GM19372 (cell line): ENCODE measurements at regions not wholly inside any gene's neighbourhood (a gene's known extent, or its start where the extent isn't known, plus 50 kb on each side); places are given as distances from the start of the nearest gene placed in this dataset.
"Not testable (repeated sequence)": the region's sequence is repeated elsewhere in the genome, so short reads cannot be mapped to it uniquely, and the experiment has no call there.

Experiments used
- ATAC-seq: cut with Tn5 transposase; IDR thresholded peaks from one replicate; pipeline ENCODE4 v1.9.1; 2021; ENCODE audit warnings: mild to moderate bottlenecking, low read depth, moderate library complexity; ENCODE audit not compliant: unreplicated experiment

DNA sequence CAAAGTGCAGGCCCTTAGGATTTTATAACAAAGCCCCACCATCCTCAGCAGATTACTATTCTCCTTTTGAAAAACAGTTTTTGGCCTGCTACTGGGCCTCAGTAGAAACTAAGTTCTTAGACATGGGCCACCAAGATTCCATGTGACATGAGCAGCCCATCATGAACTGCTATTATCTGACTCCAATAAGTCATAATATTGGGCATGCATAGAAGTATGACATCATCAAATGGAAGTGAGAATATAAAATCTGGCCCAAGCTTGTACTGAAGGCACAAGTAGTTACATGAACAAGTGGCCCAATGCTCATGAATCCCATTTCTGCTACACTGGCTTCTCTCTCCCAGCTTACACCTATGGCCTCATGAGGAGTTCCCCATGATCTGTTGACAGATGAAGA lies 404.8 kb downstream of the EPHA5 start:
- ATAC-seq: no peak

DNA sequence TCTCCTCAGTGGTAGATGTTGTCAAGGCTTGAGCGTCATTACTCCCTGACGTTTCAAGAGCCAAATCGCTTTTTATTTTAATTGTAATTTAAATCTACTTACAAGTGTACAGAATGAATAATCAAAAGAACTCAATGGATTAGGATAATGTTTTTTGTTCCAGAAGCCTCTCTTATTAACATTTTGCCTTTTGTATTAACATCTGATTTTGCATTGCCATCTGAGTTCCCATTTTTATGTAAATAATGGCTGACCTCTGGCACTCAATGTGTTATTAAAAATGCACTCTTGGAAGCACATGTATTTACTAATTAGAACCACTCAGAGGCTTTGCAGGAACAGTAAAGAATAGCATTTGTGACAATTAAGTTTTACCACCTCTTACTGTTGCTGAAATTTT lies 411.0 kb downstream of the EPHA5 start:
- ATAC-seq: no peak

DNA sequence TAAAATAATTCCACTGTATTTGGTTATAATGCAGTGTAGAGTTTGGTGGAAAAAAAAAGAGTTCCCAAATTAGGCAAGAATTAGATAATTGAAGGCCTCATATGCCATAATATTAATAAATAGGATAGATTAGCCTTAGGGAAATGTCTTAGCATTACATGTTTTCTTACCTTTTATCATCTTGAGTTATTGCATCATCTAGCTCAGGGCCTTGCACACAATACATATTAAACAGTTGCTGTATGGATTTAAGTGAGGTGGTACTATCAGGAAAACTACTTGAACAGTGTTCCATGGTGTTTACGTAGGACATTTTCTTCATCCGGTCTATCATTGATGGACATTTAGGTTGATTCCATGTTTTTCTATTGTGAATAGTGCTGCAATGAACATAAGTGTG lies 419.4 kb downstream of the EPHA5 start:
- no peak for ATAC-seq

DNA sequence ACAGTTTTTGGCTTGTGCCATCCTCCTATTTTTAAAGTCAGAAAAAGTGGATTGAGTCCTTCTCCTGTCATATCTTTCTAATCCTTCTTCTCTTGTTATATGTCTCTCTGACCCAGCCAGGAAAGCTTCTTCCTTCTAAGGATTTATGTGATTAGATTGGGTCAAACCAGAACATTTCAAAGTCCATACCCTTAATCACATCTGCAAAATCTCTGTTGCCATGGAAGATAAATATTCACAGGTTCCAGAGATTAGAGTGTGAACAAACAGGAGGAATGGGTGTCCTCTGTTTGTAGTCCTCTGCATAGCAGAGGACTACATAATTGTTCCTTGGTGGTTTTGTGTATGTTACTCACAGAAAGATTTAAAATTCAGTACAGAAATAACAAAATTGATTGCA lies 421.2 kb downstream of the EPHA5 start:
- no peak for ATAC-seq

DNA sequence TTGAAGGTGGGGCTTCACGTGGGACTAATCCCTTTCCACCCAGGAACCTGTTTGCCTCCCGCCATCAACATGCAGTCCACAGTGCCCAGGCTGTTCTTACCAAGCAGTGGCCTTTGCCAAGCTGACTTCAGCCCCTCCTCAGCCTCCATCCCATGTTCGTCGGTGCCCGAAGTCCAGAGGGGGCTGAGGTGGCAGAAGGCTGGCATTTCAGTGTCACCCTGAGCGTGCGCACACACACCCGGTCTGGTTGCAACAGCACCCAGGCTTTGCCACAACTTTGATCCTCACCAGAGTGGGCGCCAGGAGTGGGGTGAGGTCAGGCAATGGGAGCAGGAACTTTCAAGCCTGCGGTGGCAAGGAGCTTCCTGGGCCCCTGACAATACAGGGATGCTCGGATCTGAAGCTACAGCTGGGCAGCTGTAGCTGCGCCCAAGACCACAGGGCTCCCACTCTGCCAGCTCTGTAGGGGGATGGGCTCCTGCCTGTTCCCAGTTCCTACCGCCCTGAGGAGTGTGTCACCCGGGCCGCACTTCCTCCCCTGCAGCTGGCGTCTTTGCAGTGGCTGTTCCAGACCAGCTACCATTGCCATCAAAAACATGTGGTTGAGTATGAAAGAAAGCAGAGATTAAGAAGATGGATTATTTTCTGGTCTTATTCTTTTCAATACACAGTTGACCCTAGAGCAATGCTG lies 428.0 kb downstream of the EPHA5 start:
- no peak for ATAC-seq

DNA sequence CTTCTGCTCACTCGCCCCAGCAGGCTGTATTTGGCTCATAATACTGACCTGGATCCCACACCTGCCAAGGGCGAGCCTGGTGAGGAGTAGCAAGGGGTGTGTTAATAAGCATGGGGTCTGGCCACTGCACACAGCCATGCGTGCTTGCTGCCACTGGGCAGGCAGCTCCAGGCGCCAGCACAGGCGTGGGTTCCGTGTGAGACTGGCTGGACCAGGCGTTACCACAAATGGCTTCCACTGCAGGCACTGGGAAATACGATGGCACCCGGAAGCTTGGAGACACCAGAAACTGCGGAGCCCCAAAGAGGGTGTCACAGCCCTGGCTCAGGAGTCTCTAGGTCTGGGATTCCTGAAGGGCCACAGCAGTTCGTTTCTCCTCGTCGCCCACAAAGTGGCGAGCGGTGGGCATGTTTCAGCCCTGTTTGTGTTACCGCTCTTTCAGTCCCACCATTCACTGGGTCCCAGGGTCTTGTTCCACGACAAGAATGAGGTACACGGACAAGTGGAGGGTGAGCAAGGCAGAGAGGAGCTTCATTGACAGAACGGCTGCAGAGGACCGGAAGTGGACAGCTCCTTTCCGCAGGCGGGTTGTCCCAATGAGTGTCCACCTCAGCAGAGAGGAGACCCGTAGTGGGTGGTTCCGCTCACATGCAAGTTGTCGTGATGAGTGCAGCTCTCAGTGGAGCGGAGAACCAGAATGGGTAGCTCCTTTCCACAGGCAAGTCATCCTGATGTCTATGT lies 428.9 kb downstream of the EPHA5 start:
- ATAC-seq: no peak

DNA sequence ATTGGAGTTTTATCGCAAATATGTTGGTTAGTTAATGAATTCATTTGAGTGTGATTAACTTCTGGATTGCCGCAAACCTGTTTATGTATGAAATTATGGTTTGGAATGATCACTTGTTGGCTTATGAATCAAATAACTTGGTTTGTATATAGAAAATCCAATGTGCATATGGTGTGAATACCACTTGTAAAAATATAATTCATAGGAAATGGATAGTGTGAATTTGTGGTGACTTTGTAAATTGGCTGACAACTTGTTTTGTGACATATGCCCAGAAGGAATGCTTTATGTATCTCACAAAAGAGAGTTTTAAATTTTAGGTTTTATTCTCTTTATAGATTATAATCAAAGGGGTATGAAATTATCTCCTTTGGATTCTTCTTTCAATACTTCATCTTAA lies 436.2 kb downstream of the EPHA5 start:
- no peak for ATAC-seq

DNA sequence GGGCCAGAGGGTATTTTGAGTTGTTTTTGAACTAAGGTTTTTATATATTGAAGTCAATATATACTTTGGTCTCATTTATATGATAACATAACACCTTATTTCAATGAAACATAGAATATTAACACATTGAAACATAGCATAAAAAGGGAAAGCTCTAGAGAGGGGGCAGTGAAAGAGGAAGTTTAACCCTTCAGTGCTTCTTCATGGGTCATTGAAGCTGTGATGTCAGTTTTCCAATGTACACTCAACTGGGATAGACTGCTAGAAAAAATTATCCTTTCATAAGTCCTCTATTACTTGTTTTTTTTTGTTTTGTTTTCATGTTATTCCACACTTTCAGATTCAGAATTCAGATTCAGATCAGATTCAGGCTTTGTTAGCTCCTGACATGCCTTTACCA lies 442.7 kb downstream of the EPHA5 start:
- no peak for ATAC-seq

DNA sequence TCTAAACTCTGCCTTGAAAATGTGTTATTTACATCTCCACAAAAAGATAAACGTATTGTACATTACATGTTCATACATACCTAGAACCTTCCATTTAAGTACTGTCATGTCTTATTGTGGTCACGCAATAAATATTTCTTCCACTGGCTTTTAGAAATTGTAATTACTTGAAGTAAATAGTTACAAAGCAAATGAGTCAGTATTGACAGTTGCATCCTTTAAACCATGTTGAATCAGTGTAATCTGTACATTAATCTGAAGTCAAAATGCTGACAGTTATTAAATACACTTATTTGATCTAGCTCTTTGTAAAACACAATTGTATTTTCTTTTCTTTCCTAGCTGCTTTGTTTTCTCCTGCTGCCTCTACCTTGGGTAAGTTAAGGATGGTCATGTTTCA lies 446.7 kb downstream of the EPHA5 start:
- ATAC-seq: no peak

DNA sequence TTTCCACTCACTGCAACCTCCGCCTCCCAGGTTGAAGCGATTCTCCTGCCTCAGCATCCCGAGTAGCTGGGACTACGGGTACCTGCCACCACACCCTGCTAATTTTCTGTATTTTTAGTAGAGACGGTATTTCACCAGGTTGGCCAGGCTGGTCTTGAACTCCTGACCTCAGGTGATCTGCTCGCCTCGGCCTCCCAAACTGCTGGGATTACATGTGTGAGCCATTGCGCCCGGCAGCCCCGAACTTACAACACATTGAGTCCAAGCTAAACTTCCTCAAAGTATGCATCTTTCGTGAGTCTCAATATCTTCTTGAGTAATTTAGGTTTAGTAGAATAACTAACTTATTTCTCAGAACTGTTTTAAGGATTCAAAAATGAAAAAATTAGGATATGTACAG lies 447.2 kb downstream of the EPHA5 start:
- not testable (repeated sequence) for ATAC-seq

DNA sequence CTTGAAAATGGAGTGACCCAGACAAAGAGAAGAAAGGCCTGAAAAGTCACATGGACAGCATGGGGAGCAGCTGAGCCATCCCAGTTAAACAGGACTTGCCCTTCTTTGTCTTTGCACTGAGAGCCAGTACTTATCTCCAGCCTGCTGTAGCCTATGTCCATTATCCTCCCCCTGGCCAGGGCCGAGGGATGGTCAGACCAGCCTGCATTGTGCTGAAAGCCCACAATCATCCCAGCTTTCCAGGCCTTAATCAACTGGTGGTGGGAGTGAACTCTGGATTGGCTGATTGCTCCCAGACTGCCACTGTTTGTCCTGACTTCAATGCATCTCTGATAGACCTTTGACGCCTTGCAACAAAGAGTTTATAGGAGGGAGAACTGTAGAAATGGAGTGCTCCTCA lies 453.1 kb downstream of the EPHA5 start:
- no peak for ATAC-seq

DNA sequence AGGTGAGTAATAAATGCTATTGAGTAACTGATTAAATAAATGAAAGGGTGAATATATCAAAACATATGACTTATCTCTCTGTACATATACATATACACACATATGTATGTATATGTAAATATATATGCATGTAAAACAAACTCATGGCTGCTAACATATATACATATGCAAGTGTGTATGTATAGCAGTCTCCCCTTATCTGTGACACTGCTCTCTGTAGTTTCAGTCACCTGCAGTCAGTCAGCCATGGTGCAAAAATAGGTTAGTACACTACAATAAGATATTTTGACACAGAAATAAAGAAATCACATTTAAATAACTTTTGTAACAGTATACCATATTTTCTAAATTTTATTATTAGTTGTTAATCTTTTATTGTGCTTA lies 467.4 kb downstream of the EPHA5 start:
- no peak for ATAC-seq

DNA sequence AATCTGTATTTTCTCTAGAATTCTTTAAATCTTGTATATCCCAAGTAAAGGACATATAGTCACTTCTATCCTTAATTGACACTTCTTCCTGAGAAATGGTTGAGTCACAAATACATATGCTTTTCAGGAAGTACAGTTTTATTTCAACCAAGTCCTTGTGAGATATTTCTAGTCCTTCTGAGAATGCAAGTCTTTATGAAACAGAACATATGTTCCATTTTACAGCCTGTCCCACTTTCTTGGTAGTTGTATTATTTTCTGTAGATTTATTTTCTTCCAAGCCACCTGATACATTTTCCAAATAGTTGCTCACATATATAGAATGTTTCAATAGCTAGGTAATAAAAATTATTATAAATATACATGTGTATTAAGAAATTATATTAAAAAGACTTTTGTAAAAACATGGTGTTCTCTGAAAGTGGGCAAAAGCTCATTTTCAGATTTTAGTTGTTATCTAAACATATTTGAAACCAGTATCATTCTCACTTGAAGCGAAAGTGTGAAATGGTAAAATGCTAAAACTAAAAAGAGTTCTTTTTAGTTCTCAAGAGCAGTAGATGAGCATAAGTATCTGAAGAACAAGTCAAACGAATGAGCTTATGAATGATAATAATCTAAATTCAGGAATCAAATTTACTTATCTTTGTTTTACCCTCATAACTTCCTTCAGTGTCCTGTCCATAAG lies 468.0 kb downstream of the EPHA5 start:
- no peak for ATAC-seq

DNA sequence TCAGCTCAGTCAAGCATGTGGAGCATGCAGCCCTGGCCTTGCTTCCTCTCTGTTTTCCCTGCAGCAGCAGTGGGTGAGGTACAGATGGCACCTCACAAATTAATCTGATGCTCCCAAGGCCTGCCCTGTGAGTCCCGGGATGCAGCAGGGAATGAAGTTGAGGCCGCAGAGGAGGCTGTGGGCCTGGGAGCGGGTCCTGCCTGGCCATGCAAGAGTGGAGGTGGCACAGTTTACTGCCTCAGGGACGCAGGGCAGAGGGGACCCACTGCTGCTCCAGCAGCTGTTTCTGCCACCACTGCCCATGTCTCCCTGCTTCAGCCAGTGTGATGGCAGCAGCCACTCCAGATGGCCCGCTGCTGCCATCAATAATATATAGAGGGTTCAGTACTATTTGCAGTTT lies 474.6 kb downstream of the EPHA5 start:
- ATAC-seq: no peak

DNA sequence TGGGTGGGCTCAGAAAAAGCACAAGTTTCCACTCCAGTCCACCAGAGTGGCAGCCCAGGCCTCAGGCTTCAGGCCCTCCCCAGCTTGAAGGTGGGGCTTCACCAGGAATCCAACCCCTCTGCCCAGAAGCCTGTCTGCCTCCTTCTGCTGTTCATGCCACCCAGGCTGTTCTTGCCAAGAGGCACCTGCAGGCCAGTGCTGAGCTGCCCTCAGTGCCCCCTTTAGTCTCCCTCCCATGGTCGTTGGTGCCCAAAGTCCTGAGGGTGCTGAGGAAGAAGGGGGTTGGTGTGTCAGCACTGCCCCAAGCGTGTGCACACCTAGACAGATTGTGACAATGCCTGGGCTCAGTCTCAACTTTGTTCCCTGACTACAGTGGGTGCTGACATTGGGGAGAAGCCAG lies 475.3 kb downstream of the EPHA5 start:
- no peak for ATAC-seq

DNA sequence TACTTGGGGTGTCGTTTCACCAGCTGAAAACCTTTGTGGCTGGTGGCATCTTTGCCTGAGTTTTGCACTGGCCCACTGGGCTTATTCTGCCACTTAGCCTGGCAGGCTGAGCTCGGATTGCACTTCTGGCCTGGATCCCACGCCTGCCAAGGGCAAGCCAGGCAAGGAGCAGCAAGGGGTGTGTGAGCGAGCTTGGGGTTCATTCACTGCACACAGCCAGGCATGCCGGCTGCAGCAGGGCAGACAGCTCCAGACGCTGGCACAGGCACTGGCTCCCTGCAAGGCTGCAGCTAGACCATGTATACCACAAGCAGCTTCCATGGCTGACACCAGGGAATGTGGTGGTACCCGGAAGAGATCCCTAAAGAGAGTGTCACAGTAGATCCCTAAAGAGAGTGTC lies 476.3 kb downstream of the EPHA5 start:
- no peak for ATAC-seq

DNA sequence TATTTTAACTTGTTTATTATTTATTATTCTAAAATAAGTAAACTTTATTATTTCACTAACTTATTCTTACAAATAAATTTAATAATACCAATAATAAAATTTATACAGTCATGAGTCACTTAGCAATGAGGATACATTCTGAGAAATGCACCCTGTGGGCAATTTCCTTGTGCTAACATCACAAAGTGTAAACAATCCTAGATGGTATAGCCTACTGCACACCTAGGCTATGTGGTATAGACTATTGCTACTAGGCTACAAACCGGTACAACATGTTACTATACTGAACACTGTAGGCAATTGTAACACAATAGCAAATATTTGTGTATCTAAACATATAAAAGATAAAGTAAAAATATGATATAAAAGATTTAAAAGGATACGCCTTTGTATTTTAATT lies 479.5 kb downstream of the EPHA5 start:
- ATAC-seq: no peak

DNA sequence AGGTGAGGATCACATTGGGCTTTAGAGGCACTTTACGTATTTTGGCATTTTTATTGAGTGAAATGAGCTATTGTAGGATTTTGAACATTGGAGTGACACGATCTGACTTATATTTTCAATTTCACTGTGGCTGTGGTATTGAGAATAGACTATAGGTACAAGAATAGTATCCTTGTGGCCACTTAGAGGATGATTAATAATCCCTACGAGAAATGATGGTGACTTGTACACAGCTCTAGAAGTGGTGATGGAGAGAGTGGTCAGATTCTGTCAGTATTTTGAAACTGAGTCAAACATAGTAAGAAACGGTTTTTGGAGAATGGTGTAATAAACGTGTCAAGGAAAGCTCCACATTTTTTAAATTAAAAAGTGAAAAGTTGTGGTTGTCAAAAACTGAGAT lies 494.7 kb downstream of the EPHA5 start:
- no peak for ATAC-seq

DNA sequence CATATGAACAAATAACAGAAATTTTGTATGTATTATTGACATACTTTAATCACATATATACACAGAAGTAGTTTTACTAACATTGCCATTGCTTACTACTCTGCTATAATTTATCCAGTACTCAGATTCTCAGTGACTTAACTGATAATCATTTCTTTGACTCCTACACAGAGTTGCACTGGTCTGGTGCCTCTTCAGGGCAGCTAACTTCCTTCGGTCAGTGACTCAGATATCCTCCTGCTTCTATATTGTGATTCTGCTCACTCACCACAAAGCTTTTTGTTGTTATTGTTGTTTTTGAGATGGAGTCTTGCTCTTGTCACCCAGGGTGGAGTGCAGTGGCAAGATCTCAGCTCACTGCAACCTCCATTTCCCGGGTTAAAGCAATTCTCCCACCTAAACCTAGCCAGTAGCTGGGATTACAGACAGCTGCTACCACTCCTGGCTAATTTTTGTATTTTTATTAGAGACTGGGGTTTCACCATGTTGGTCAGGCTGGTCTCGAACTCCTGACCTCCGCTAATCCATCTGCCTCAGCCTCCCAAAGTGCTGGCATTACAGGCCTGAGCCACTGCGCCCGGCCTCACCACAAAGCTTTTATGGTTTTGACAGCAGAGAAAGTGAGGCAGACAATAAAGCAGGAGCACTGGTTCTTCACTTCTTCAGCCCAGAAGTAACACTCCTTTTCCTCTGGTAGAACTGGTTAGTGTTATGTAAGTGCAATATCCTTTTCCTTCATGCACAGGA lies 499.3 kb downstream of the EPHA5 start:
- no peak for ATAC-seq

DNA sequence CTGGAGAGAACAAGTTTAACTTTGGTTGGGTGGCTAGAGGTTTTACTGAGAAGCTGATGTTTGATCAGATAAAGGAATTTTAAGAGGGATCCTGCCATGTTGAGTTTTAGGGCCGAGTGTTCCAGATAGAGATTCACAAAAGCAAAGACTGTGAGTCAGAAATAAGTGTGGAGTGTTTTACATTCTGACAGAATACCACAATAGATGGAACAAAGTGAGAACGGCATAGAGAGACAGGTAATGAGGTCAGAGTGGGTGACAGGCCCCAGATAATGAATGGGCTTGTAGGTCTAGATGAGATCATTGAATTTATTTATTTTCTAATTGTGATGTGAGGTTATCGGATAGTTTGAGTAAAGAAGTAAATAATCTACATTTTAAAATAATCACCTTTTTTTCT lies 502.6 kb downstream of the EPHA5 start:
- ATAC-seq: no peak

DNA sequence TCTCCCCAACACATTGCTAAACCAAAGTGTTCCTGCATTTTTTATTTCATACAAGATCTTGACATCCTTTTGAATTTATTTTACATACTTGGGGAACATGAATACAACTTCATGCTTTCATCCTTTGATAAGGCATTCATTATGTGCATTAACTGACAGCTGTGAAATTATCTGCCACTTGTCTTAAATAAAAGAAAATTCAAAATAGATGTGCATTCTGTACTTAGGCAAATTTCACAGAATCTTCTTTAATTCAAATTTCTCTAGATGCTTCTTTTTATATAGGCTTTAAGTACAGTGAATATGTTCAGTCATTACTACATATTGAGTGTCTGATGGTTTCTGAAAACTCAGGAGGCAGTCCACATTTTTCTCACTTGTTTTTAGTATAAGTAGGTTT lies 518.1 kb downstream of the EPHA5 start:
- ATAC-seq: no peak
